H1 (cell line): ENCODE measurements at regions not wholly inside any gene's neighbourhood (a gene's known extent, or its start where the extent isn't known, plus 50 kb on each side); places are given as distances from the start of the nearest gene placed in this dataset.

Experiments
- CHD7 ChIP-seq: fragments of 300-600 bp; sonication (generic); IDR thresholded peaks from 2 replicates; pipeline ENCODE4 v1.7.1; 2012; ENCODE audit warnings: low read length, moderate library complexity, mild to moderate bottlenecking, inconsistent platforms; ENCODE audit not compliant: insufficient replicate concordance

DNA sequence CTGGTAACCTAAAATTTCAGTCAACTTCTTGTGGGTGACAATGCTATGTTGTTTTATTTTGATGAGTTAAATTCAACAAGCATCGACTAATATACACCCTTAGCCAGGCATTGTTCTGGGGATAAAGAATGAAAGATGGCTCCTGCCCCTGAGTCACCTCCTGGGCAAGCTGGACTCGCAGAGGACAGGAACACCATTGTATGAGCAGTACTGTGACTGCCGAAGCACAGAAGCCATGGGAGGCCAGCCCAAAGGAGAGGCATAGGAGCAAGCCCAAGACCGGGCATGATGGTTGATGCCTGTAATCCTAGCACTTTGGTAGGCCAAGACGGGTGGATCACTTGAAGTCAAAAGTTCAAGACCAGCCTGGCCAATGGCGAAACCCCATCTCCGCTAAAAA is 555.2 kb downstream of the OMA1 start (continued):
- no peak for TF ChIP-seq CHD7
